Mesenchymal stem cell (in vitro differentiated cells and primary cell): ENCODE measurements at regions not wholly inside any gene's neighbourhood (a gene's known extent, or its start where the extent isn't known, plus 50 kb on each side); places are given as distances from the start of the nearest gene placed in this dataset.

Experiments
- DNase-seq: peaks from one replicate; pipeline ENCODE4 v3.0.0-alpha.2; 2013
- H2AFZ ChIP-seq: one replicate; pipeline ENCODE4 v1.6.1; 2013; ENCODE audit warnings: low read depth, mild to moderate bottlenecking, control low read depth, inconsistent platforms, low read length, moderate library complexity
- H2AK5ac ChIP-seq: 2 replicates; pipeline ENCODE4 v1.6.1; 2013; ENCODE audit warnings: low read length, moderate library complexity, mild to moderate bottlenecking, inconsistent platforms; ENCODE audit not compliant: severe bottlenecking
- H2BK120ac ChIP-seq: one replicate; pipeline ENCODE4 v1.6.1; 2013; ENCODE audit warnings: low read depth, mild to moderate bottlenecking, inconsistent platforms, low read length, moderate library complexity
- H2BK12ac ChIP-seq, 2 experiments: one replicate each; pipeline ENCODE4 v1.6.1; 2013; ENCODE audit warnings: inconsistent platforms in 2 of 2, low read length in 2 of 2, mild to moderate bottlenecking in 2 of 2, moderate library complexity in 2 of 2, control low read depth in 1 of 2
- H2BK15ac ChIP-seq: one replicate; pipeline ENCODE4 v1.6.1; 2013; ENCODE audit warnings: mild to moderate bottlenecking, low read depth, inconsistent platforms; ENCODE audit not compliant: poor library complexity, severe bottlenecking
- H2BK5ac ChIP-seq: 2 replicates; pipeline ENCODE4 v1.6.1; 2013; ENCODE audit warnings: low read depth, mild to moderate bottlenecking, low read length, control low read depth, inconsistent platforms; ENCODE audit not compliant: poor library complexity, severe bottlenecking
- H3K14ac ChIP-seq, 2 experiments: one replicate each; pipeline ENCODE4 v1.6.1; 2013; ENCODE audit warnings: inconsistent platforms in 2 of 2, low read length in 2 of 2, control low read depth in 1 of 2, mild to moderate bottlenecking in 1 of 2, moderate library complexity in 1 of 2
- H3K18ac ChIP-seq, 2 experiments: one replicate each; pipeline ENCODE4 v1.6.1; 2013; ENCODE audit warnings: inconsistent platforms in 2 of 2, low read length in 2 of 2, control low read depth in 1 of 2, low read depth in 1 of 2, mild to moderate bottlenecking in 1 of 2
- H3K23ac ChIP-seq, 2 experiments: one replicate each; pipeline ENCODE4 v1.6.1; 2013; ENCODE audit warnings: inconsistent platforms in 2 of 2, low read length in 2 of 2, mild to moderate bottlenecking in 2 of 2, moderate library complexity in 2 of 2, control low read depth in 1 of 2
- H3K27ac ChIP-seq: 2 replicates; pipeline ENCODE4 v1.5.1; 2013; ENCODE audit warnings: mild to moderate bottlenecking, moderate library complexity, low read length, control low read depth, inconsistent platforms; ENCODE audit not compliant: poor library complexity, severe bottlenecking
- H3K27me3 ChIP-seq, 2 experiments: 2 replicates each; pipeline versions ENCODE4 v1.6.1 to v1.7.0; 2013; ENCODE audit warnings: low read length in 2 of 2, mild to moderate bottlenecking in 2 of 2, moderate library complexity in 2 of 2, control low read depth in 1 of 2, inconsistent platforms in 1 of 2; ENCODE audit not compliant: control insufficient read depth in 1 of 2, insufficient read depth in 1 of 2
- H3K36me3 ChIP-seq, 2 experiments: 2 replicates each; pipeline versions ENCODE4 v1.6.1 to v1.7.0; 2013; ENCODE audit warnings: low read length in 2 of 2, control low read depth in 1 of 2, inconsistent platforms in 1 of 2, low read depth in 1 of 2, mild to moderate bottlenecking in 1 of 2; ENCODE audit not compliant: insufficient read depth in 2 of 2, control insufficient read depth in 1 of 2
- H3K4ac ChIP-seq, 2 experiments: one replicate each; pipeline ENCODE4 v1.6.1; 2013; ENCODE audit warnings: inconsistent platforms in 2 of 2, low read length in 2 of 2, mild to moderate bottlenecking in 2 of 2, moderate library complexity in 2 of 2, control low read depth in 1 of 2, low read depth in 1 of 2
- H3K4me1 ChIP-seq: 2 replicates; pipeline ENCODE4 v1.6.1; 2013; ENCODE audit warnings: low read depth, low read length, control low read depth; ENCODE audit not compliant: control insufficient read depth, insufficient read depth
- H3K4me2 ChIP-seq: 2 replicates; pipeline ENCODE4 v1.6.1; 2013; ENCODE audit warnings: low read length, mild to moderate bottlenecking, inconsistent platforms; ENCODE audit not compliant: poor library complexity, severe bottlenecking
- H3K4me3 ChIP-seq, 2 experiments: 2 replicates each; pipeline versions ENCODE4 v1.5.1 to v1.7.0; 2013; ENCODE audit warnings: low read length in 2 of 2, mild to moderate bottlenecking in 2 of 2, control low read depth in 1 of 2, low read depth in 1 of 2; ENCODE audit not compliant: insufficient read depth in 1 of 2
- H3K79me1 ChIP-seq: replicated peaks from 2 replicates; pipeline ENCODE4 v1.6.1; 2013; ENCODE audit warnings: mild to moderate bottlenecking, control low read depth, low read length, inconsistent platforms; ENCODE audit not compliant: poor library complexity, severe bottlenecking
- H3K9ac ChIP-seq: 2 replicates; pipeline ENCODE4 v1.7.0; 2013; ENCODE audit warnings: mild to moderate bottlenecking, low read length, moderate library complexity
- H3K9me3 ChIP-seq: 2 replicates; pipeline ENCODE4 v1.7.0; 2013; ENCODE audit warnings: mild to moderate bottlenecking, low read length; ENCODE audit not compliant: control insufficient read depth
- H4K8ac ChIP-seq: one replicate; pipeline ENCODE4 v1.6.1; 2013; ENCODE audit warnings: inconsistent platforms, mild to moderate bottlenecking, low read length, moderate library complexity
- H4K91ac ChIP-seq: one replicate; pipeline ENCODE4 v1.6.1; 2013; ENCODE audit warnings: mild to moderate bottlenecking, low read length, inconsistent platforms
- WGBS: methylation state at CpG from one replicate; pipeline ENCODE4 v1.1.7; 2013; ENCODE audit warnings: mixed read lengths; 5-methylcytosine and 5-hydroxymethylcytosine counted together

DNA sequence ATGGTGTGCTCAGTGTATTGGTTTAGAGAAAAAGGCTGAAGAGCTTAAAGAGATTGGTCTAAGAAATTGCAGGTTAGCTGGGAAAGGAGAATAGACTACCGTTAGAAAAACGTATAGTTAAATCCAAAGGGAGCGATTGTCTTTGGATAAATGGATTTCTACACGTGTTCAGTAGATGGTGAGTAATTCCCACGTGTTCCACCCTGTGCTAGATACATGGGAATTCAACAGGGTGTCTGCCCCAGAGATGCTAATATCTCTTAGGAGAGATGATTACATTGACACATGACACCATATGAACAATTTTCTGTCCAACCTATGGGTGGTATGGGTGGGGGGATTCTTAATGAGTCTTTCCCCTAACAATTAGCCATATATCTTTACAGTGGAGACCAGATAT is 99.8 kb downstream of the TDRD15 start:
- Histone ChIP-seq H3K9me3 (no peaks in the 10 kb centered on the region), H3K18ac (no peak overlapping the region), H2BK5ac (no peak overlapping the region), H3K27ac (no peak overlapping the region), H3K36me3 (no peaks in the 10 kb centered on the region), H3K23ac (no peak overlapping the region), H2AFZ (no peak overlapping the region), H3K27me3 (no peaks in the 10 kb centered on the region), H2BK15ac (no peak overlapping the region), H3K4me3 (no peak overlapping the region), H2BK12ac (no peak overlapping the region), H3K4me1 (no peaks in the 10 kb centered on the region), H4K8ac (no peak overlapping the region), H2AK5ac (no peak overlapping the region), H3K4ac (no peak overlapping the region), H3K79me1 (no peaks in the 10 kb centered on the region), H3K9ac (no peak overlapping the region), H4K91ac (no peak overlapping the region), H3K14ac (no peak overlapping the region), H2BK120ac (no peak overlapping the region), H3K4me2 (no peak overlapping the region)
- no peak for DNase-seq
- 93% methylated on average over 5 of the region's 5 CpGs for WGBS

- H3K4me2 ChIP-seq, result no peak overlapping the region
- H4K8ac ChIP-seq, result no peak overlapping the region
- no peak overlapping the region for H3K4me3 ChIP-seq
- no peak overlapping the region for H2BK12ac ChIP-seq
- H2BK5ac ChIP-seq, result no peak overlapping the region
- no peak overlapping the region for H3K4ac ChIP-seq
- H3K27me3 ChIP-seq, result no peaks in the 10 kb centered on the region
- H3K27ac ChIP-seq, result no peak overlapping the region
- H3K4me1 ChIP-seq, result no peaks in the 10 kb centered on the region
- no peak for DNase-seq
- H3K36me3 ChIP-seq, result no peaks in the 10 kb centered on the region
- 50% methylated on average over 5 of the region's 10 CpGs for WGBS
- H3K9me3 ChIP-seq, result no peaks in the 10 kb centered on the region
- no peak overlapping the region for H4K91ac ChIP-seq
- H2AK5ac ChIP-seq, result no peak overlapping the region
- no peaks in the 10 kb centered on the region for H3K79me1 ChIP-seq
- H2BK120ac ChIP-seq, result no peak overlapping the region
- no peak overlapping the region for H3K18ac ChIP-seq
- H2BK15ac ChIP-seq, result no peak overlapping the region
- no peak overlapping the region for H2AFZ ChIP-seq
- no peak overlapping the region for H3K14ac ChIP-seq
- no peak overlapping the region for H3K9ac ChIP-seq
- H3K23ac ChIP-seq, result no peak overlapping the region
Observed at GRCh38 chr2:21228041-21228895, 104.5 kb downstream of the TDRD15 start.

DNA sequence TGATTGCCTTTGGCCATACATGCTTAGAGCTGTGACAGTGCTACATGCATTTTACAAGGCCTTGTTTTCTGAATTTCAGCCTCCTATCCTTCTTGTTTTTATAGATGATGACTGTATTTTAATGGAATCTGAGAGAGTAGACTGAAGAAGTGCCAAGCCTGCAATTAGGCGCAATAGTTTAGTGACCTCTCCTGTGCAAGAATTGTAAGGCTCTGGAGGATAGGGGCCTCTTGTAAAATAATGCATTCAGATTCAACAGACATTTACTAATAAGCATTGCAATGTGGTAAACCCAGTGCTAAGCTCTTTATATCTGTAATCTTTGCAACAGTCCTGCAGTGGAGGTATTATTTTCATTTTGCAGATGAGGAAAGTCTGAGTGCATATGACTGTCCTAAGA is 105.5 kb downstream of the TDRD15 start:
- Histone ChIP-seq H2BK15ac (no peak overlapping the region), H3K4me3 (no peak overlapping the region), H3K23ac (no peak overlapping the region), H3K4me1 (no peaks in the 10 kb centered on the region), H3K14ac (no peak overlapping the region), H2BK120ac (no peak overlapping the region), H2AK5ac (no peak overlapping the region), H2AFZ (no peak overlapping the region), H3K27ac (no peak overlapping the region), H3K36me3 (no peaks in the 10 kb centered on the region), H3K4me2 (no peak overlapping the region), H4K91ac (no peak overlapping the region), H2BK5ac (no peak overlapping the region), H4K8ac (no peak overlapping the region), H3K79me1 (no peaks in the 10 kb centered on the region), H3K9me3 (no peaks in the 10 kb centered on the region), H3K18ac (no peak overlapping the region), H2BK12ac (no peak overlapping the region), H3K4ac (no peak overlapping the region), H3K27me3 (no peaks in the 10 kb centered on the region), H3K9ac (no peak overlapping the region)
- DNase-seq, result no peak
- 86% methylated on average over 1 of the region's 1 CpG for WGBS

GRCh38 chr2:21230140-21230539 is 106.4 kb downstream of the TDRD15 start:
- Histone ChIP-seq H2BK12ac (no peak overlapping the region), H2AFZ (no peak overlapping the region), H3K27ac (no peak overlapping the region), H3K36me3 (no peaks in the 10 kb centered on the region), H3K9ac (no peak overlapping the region), H4K91ac (no peak overlapping the region), H3K27me3 (no peaks in the 10 kb centered on the region), H3K4me3 (no peak overlapping the region), H3K18ac (no peak overlapping the region), H4K8ac (no peak overlapping the region), H3K79me1 (no peaks in the 10 kb centered on the region), H3K23ac (no peak overlapping the region), H3K9me3 (no peaks in the 10 kb centered on the region), H2BK15ac (no peak overlapping the region), H3K4me1 (no peaks in the 10 kb centered on the region), H2BK5ac (no peak overlapping the region), H2BK120ac (no peak overlapping the region), H2AK5ac (no peak overlapping the region), H3K4ac (no peak overlapping the region), H3K4me2 (no peak overlapping the region), H3K14ac (no peak overlapping the region)
- WGBS, result 78% methylated on average over 1 of the region's 1 CpG
- no peak for DNase-seq
